EL (cell line): ENCODE measurements at regions not wholly inside any gene's neighbourhood (a gene's known extent, or its start where the extent isn't known, plus 50 kb on each side); places are given as distances from the start of the nearest gene placed in this dataset.

Experiments used
- DNase-seq: peaks from one replicate; pipeline ENCODE4 v3.0.0-alpha.2; 2016

DNA sequence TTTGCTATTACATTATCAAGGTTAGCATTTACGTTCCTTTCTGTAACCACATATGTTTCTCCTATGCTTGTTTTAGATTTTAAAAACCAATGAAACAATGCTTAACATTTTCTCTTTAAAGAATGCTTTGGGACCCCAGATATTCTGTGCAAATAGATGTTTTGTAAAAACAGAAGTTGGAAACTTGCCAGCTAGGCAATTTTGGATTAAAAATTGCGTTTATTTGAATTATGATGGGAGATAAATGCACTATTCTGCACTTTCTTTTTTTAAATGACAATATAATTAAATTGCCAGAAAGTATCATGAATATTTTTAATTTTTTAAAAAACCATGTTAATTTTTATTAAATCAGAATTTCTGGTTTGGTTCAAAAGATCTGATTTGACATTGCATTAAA, 81.6 kb downstream of the MACIR start:
- DNase-seq: no peak

DNA sequence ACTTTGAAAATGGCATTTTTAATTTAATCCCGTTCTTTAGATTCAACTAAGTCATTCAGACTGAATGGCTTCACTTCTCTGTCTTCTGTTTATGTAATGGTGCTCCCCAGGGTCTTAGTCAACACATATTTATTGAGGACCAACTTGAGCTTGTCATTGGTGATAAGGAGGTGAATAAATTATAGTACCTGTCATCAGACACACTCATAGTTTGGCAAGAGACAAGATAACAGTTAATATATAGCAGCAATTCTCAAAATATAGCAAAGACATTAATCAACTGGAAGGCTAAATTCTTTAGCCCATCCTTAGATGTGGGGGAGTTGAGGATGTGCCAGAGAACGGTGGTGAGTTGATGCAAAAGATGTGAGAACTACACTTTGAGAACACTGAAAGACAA, 78.4 kb downstream of the MACIR start:
- DNase-seq: no peak

DNA sequence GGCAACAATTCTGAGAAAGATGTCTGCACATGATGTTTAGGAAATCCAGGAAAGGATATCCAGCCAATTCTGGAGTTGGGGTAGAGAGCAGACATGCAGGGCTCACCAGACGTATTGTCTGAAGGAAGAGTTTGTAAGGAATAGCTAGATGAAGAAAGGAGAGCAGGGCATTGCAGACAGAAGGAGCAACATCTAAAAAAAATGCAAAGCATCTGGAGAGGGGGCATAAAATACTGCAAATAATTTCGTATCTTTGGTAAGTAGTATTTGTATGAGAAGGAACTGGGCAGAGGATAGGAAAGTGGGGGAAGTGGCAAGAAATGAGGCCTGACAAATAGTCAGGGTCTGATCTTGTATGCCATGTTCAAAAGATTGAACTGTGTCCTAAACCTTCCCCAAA, 74.8 kb downstream of the MACIR start:
- no peak for DNase-seq

DNA sequence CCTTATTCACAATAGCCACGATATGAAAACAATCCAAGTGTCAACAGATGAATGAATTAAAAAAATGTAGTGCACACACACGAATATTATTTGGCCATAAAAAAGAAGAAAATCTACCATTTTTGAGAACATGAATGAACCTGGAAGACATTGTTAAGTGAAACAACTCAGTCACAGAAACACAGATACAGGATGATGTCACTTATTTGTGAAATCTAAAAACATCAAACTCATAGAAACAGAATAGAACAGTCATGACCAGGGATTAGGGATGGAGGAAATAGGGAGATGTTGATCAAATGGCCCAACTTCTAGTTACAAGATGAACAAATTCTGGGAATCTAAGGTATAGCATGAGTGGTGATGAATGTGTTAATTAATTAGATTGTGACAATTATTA, 72.3 kb downstream of the MACIR start:
- DNase-seq: no peak
